DND-41 (cell line): ENCODE measurements at regions not wholly inside any gene's neighbourhood (a gene's known extent, or its start where the extent isn't known, plus 50 kb on each side); places are given as distances from the start of the nearest gene placed in this dataset.
"Not testable (repeated sequence)": the region's sequence is repeated elsewhere in the genome, so short reads cannot be mapped to it uniquely, and the experiment has no call there.

ENCODE experiments used
- ATAC-seq: fragments of 200-7000 bp; cut with Tn5 transposase; 3 replicates; pipeline ENCODE4 v1.9.1; 2021; ENCODE audit warnings: low read depth; ENCODE audit not compliant: insufficient read depth
- DNase-seq: peaks from one replicate; pipeline ENCODE4 v3.0.0-alpha.2; 2020
- H2AFZ ChIP-seq: 2 replicates; pipeline ENCODE4 v1.6.0; 2012; ENCODE audit warnings: low read depth, low read length
- H3K27ac ChIP-seq: 2 replicates; pipeline ENCODE4 v1.5.1; 2012; ENCODE audit warnings: low read length, inconsistent platforms
- H3K27me3 ChIP-seq: fragments of 200-600 bp; sonication (generic); 2 replicates; pipeline ENCODE4 v1.6.0; 2012; ENCODE audit warnings: low read length, mild to moderate bottlenecking, inconsistent platforms; ENCODE audit not compliant: insufficient read depth, poor library complexity
- H3K36me3 ChIP-seq: 2 replicates; pipeline ENCODE4 v1.5.1; 2012; ENCODE audit warnings: low read length, inconsistent platforms; ENCODE audit not compliant: insufficient read depth
- H3K4me1 ChIP-seq: 2 replicates; pipeline ENCODE4 v1.5.1; 2012; ENCODE audit warnings: mild to moderate bottlenecking, low read length; ENCODE audit not compliant: insufficient read depth
- H3K4me2 ChIP-seq: 2 replicates; pipeline ENCODE4 v1.6.0; 2012; ENCODE audit warnings: mild to moderate bottlenecking, moderate library complexity, low read length, inconsistent platforms; ENCODE audit not compliant: insufficient read depth
- H3K4me3 ChIP-seq, 2 experiments: fragments of 200-600 bp in 1 of 2; shearing (Covaris generic) in 1 of 2; 2 replicates each; pipeline ENCODE4 v1.5.1; 2012 to 2016; ENCODE audit warnings: inconsistent platforms in 2 of 2, low read length in 2 of 2, mild to moderate bottlenecking in 2 of 2, low read depth in 1 of 2, moderate library complexity in 1 of 2
- H3K79me2 ChIP-seq: 2 replicates; pipeline ENCODE4 v1.6.0; 2012; ENCODE audit warnings: low read length, inconsistent platforms; ENCODE audit not compliant: insufficient read depth
- H3K9ac ChIP-seq: 2 replicates; pipeline ENCODE4 v1.6.0; 2012; ENCODE audit warnings: low read depth, mild to moderate bottlenecking, inconsistent platforms, low read length, moderate library complexity
- H3K9me3 ChIP-seq: 2 replicates; pipeline ENCODE4 v1.5.1; 2012; ENCODE audit warnings: low read length, moderate library complexity, mild to moderate bottlenecking, inconsistent platforms; ENCODE audit not compliant: insufficient read depth, severe bottlenecking
- H4K20me1 ChIP-seq: 2 replicates; pipeline ENCODE4 v1.6.0; 2012; ENCODE audit warnings: low read length; ENCODE audit not compliant: insufficient read depth
- CTCF ChIP-seq: IDR thresholded peaks from 2 replicates; pipeline ENCODE4 v1.5.1; 2012; ENCODE audit warnings: borderline replicate concordance, low read length, moderate library complexity, mild to moderate bottlenecking; ENCODE audit not compliant: poor library complexity, severe bottlenecking; ENCODE audit errors: extremely low read depth
- EZH2 ChIP-seq: IDR thresholded peaks from 3 replicates; pipeline ENCODE4 v1.6.1; 2012; ENCODE audit warnings: borderline replicate concordance, low read depth, mild to moderate bottlenecking, moderate library complexity, low read length, inconsistent platforms; ENCODE audit not compliant: severe bottlenecking

- TF ChIP-seq EZH2 (no peak), CTCF (no peak)
- no peaks in the 10 kb centered on the region for H3K79me2 ChIP-seq
- no peaks in the 10 kb centered on the region for H3K4me1 ChIP-seq
- no peaks in the 10 kb centered on the region for H3K36me3 ChIP-seq
- ATAC-seq: no peak
- no peaks in the 10 kb centered on the region for H4K20me1 ChIP-seq
- no peaks in the 10 kb centered on the region for H3K9me3 ChIP-seq
- no peak overlapping the region for H3K9ac ChIP-seq
- no peak overlapping the region for H3K27ac ChIP-seq
- H3K4me2 ChIP-seq: no peak overlapping the region
- no peak overlapping the region for H3K4me3 ChIP-seq
- no peak for DNase-seq
- no peak overlapping the region for H2AFZ ChIP-seq
- peaks cover 8% of the 10 kb centered on the region for H3K27me3 ChIP-seq
Measured at GRCh38 chr10:78218798-78219490, 185.3 kb downstream of the RPS24 start.

- not testable (repeated sequence) for H4K20me1 ChIP-seq, H3K4me2 ChIP-seq, H3K4me3 ChIP-seq, H2AFZ ChIP-seq, H3K36me3 ChIP-seq, H3K4me1 ChIP-seq, DNase-seq, H3K27me3 ChIP-seq, H3K9ac ChIP-seq, ATAC-seq, H3K27ac ChIP-seq, H3K9me3 ChIP-seq, H3K79me2 ChIP-seq
Measured at GRCh38 chr10:78219568-78219967, 185.9 kb downstream of the RPS24 start.

- ATAC-seq (no peak), DNase-seq (no peak)
- Histone ChIP-seq H4K20me1 (no peaks in the 10 kb centered on the region), H3K4me3 (no peak overlapping the region), H3K9me3 (no peaks in the 10 kb centered on the region), H3K36me3 (no peaks in the 10 kb centered on the region), H3K9ac (no peak overlapping the region), H3K79me2 (no peaks in the 10 kb centered on the region), H3K4me2 (no peak overlapping the region), H3K27me3 (peaks cover 4% of the 10 kb centered on the region), H2AFZ (no peak overlapping the region), H3K4me1 (no peaks in the 10 kb centered on the region), H3K27ac (no peak overlapping the region)
- TF ChIP-seq EZH2 (no peak), CTCF (no peak)
Measured at GRCh38 chr10:78220781-78221180, 187.1 kb downstream of the RPS24 start.

- Histone ChIP-seq H3K36me3 (no peaks in the 10 kb centered on the region), H3K27ac (no peak overlapping the region), H2AFZ (no peak overlapping the region), H3K9me3 (no peaks in the 10 kb centered on the region), H3K4me1 (no peaks in the 10 kb centered on the region), H3K9ac (no peak overlapping the region), H3K79me2 (no peaks in the 10 kb centered on the region), H3K4me2 (no peak overlapping the region), H3K27me3 (no peaks in the 10 kb centered on the region), H4K20me1 (no peaks in the 10 kb centered on the region), H3K4me3 (no peak overlapping the region)
- TF ChIP-seq CTCF (no peak), EZH2 (no peak)
- DNase-seq (no peak), ATAC-seq (no peak)
Measured at GRCh38 chr10:78222096-78222790, 188.6 kb downstream of the RPS24 start.
